BJ (cell line): ENCODE measurements at regions not wholly inside any gene's neighbourhood (a gene's known extent, or its start where the extent isn't known, plus 50 kb on each side); places are given as distances from the start of the nearest gene placed in this dataset.

Experiments
- CTCF ChIA-PET: fragments of 350-600 bp; formaldehyde crosslinking; extraction: SDS; loops from one replicate; lab custom pipeline; 2021; ENCODE audit warnings: antibody characterized with exemption, inconsistent platforms; lab: Yijun Ruan, JAX
- POLR2A ChIA-PET: fragments of 300-600 bp; sonication (Branson Sonifier 250); formaldehyde crosslinking; extraction: SDS; loops from one replicate; lab custom pipeline; 2021; ENCODE audit warnings: antibody characterized with exemption; lab: Charles Lee
- DNase-seq: peaks from one replicate; pipeline ENCODE4 v3.0.0-alpha.2; 2011; ENCODE audit warnings: low read depth
- H3K27me3 ChIP-seq: 2 replicates; pipeline ENCODE4 v1.6.0; 2011; ENCODE audit warnings: low read length; ENCODE audit not compliant: control insufficient read depth, insufficient read depth
- H3K36me3 ChIP-seq: 2 replicates; pipeline ENCODE4 v1.5.1; 2011; ENCODE audit warnings: low read length; ENCODE audit not compliant: control insufficient read depth, insufficient read depth
- H3K4me3 ChIP-seq: 2 replicates; pipeline ENCODE4 v1.5.1; 2011; ENCODE audit warnings: low read depth, mild to moderate bottlenecking, control low read depth, low read length
- TF ChIP-seq, protein P1 (sequence below): IDR thresholded peaks from 2 replicates; pipeline ENCODE4 v1.5.1; 2011; ENCODE audit warnings: low read depth, mild to moderate bottlenecking, control low read depth, inconsistent platforms, low read length, moderate library complexity; ENCODE audit not compliant: insufficient read depth

DNA sequence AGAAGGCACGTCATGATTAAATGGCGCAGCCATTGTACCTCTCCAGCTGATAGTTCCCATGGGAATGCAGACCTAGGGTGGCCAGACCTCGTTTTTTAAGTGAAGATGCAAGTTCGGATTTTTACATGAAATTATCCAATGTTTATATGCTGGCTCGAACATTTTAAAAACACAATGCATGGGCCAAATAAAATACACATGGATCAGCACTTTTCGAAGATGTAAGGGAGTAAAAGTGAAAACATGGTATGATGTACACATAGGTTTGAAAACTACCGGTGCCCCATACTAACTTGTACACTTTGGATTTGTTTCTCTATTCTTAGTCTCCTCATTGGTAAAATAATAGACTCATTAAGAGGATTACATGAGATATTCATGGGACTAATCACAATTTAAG is 412.5 kb upstream of the CCNG1 start:
- no peaks in the 10 kb centered on the region for H3K27me3 ChIP-seq
- TF ChIP-seq, protein P1, sequence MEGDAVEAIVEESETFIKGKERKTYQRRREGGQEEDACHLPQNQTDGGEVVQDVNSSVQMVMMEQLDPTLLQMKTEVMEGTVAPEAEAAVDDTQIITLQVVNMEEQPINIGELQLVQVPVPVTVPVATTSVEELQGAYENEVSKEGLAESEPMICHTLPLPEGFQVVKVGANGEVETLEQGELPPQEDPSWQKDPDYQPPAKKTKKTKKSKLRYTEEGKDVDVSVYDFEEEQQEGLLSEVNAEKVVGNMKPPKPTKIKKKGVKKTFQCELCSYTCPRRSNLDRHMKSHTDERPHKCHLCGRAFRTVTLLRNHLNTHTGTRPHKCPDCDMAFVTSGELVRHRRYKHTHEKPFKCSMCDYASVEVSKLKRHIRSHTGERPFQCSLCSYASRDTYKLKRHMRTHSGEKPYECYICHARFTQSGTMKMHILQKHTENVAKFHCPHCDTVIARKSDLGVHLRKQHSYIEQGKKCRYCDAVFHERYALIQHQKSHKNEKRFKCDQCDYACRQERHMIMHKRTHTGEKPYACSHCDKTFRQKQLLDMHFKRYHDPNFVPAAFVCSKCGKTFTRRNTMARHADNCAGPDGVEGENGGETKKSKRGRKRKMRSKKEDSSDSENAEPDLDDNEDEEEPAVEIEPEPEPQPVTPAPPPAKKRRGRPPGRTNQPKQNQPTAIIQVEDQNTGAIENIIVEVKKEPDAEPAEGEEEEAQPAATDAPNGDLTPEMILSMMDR = no peak
- no peak for DNase-seq
- no peak overlapping the region for H3K4me3 ChIP-seq
- CTCF ChIA-PET = no interaction called here
- POLR2A ChIA-PET = no interaction called here
- H3K36me3 ChIP-seq = no peaks in the 10 kb centered on the region

DNA sequence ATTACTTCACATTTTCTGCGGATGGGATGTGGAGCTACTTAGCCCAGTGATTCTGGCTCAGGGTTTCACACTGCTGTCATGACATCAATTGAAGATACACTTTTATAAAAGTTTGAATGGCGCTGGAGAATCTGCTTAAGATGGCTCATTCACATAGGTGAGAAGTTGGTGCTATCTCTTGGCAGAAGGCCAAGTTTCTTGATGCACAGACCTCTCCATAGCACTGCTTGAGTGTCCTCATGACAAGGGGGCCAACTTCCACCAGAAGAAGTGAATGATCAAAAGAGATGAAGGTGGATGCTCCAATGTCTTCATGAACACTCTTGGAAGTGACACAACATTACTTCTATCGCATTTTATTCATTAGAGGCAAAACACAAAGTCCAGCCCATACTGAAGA is 403.7 kb upstream of the CCNG1 start:
- Histone ChIP-seq H3K27me3 (no peaks in the 10 kb centered on the region), H3K36me3 (no peaks in the 10 kb centered on the region), H3K4me3 (no peak overlapping the region)
- TF ChIP-seq, protein P1 = no peak
- ChIA-PET POLR2A (no interaction called here), CTCF (no interaction called here)
- no peak for DNase-seq

DNA sequence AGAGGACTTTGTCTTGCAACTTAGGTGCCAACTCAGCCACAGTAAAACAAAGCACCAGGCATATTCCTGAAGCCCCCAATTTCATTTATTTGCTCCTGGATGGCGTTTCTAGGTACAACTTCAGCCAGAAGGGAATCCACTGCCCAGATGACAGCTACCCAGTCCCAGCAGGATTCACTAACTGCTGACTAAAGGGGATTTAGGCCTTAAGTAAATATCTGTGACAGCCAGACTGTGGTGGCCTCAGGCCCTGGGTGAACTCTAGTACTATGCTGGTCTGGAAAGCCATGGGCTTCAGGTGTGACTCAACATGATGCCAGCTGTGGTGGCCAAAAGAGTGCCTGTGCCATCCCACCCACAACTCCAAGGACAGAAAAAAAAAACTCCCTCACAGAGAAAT is 396.1 kb upstream of the CCNG1 start:
- Histone ChIP-seq H3K36me3 (no peaks in the 10 kb centered on the region), H3K4me3 (no peak overlapping the region), H3K27me3 (no peaks in the 10 kb centered on the region)
- ChIA-PET POLR2A (no interaction called here), CTCF (no interaction called here)
- TF ChIP-seq, protein P1 = no peak
- DNase-seq = no peak

DNA sequence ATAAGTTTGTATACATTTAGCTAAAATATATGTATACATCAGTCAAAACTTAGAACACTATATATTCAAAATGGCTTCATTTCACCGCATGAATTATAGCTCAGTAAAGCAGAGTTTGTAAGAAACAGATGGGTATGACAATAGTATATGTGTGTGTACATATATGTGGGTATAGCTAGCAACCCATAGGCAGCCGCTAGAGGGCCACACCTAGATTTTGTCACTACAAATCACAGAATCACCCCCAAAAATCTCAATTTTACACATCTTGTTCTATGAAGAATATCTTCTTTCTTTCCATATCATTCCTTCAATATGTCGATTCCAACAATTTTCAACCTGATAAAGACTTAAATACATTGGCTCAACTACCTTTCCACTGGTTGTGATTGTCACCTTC is 357.8 kb upstream of the CCNG1 start:
- Histone ChIP-seq H3K4me3 (no peak overlapping the region), H3K27me3 (no peaks in the 10 kb centered on the region), H3K36me3 (no peaks in the 10 kb centered on the region)
- TF ChIP-seq, protein P1 = no peak
- POLR2A ChIA-PET = no interaction called here
- CTCF ChIA-PET = no interaction called here
- no peak for DNase-seq

DNA sequence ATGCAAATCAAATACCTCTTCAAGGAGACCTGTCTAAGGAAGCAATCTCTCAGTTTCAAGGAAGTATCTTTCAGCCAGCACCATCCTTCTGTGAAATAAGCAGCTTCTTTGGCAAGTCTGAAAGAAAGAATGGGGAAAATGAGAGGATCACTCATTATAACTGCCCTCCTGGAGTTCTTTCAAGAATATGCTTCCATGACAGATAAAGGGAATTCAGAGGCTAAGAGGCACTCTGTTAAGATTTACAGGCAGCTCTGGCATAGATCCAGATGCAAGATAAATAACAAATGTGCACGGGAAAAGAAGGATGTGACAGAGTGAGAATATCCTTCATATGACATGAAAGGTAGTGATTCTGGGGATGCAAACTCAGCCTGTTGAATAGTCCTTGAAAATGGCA is 348.2 kb upstream of the CCNG1 start:
- TF ChIP-seq, protein P1 = no peak
- no peaks in the 10 kb centered on the region for H3K27me3 ChIP-seq
- no peaks in the 10 kb centered on the region for H3K36me3 ChIP-seq
- DNase-seq = no peak
- POLR2A ChIA-PET = no interaction called here
- H3K4me3 ChIP-seq = no peak overlapping the region
- CTCF ChIA-PET = no interaction called here
